GM12891 (cell line): ENCODE measurements at regions not wholly inside any gene's neighbourhood (a gene's known extent, or its start where the extent isn't known, plus 50 kb on each side); places are given as distances from the start of the nearest gene placed in this dataset.
"Not testable (repeated sequence)": the region's sequence is repeated elsewhere in the genome, so short reads cannot be mapped to it uniquely, and the experiment has no call there.

Experiments
- DNase-seq: peaks from one replicate; pipeline ENCODE4 v3.0.0; 2011; ENCODE audit warnings: low spot score; ENCODE audit not compliant: insufficient read length
- FAIRE-seq: peaks from 2 replicates; lab custom pipeline; 2011; peaks lifted over from hg19 to GRCh38; lab: Jason Lieb, UNC
- PAX5 ChIP-seq: IDR thresholded peaks from 2 replicates; pipeline ENCODE4 v1.6.1; 2011; ENCODE audit warnings: low read length, moderate library complexity, mild to moderate bottlenecking; ENCODE audit not compliant: insufficient read depth, severe bottlenecking
- POLR2A ChIP-seq: IDR thresholded peaks from 2 replicates; pipeline ENCODE4 v1.6.1; 2011; ENCODE audit warnings: low read depth, low read length, control low read depth
- POLR2AphosphoS5 ChIP-seq: IDR thresholded peaks from 2 replicates; pipeline ENCODE4 v1.6.1; 2011; ENCODE audit warnings: low read depth, low read length, control low read depth
- POU2F2 ChIP-seq: IDR thresholded peaks from 2 replicates; pipeline ENCODE4 v1.6.1; 2011; ENCODE audit warnings: low read depth, mild to moderate bottlenecking, control low read depth, low read length, moderate library complexity
- SPI1 ChIP-seq: IDR thresholded peaks from 2 replicates; pipeline ENCODE4 v1.6.1; 2011; ENCODE audit warnings: low read depth, low read length, control low read depth
- TAF1 ChIP-seq: IDR thresholded peaks from 2 replicates; pipeline ENCODE4 v1.6.1; 2011; ENCODE audit warnings: low read depth, low read length, control low read depth

- DNase-seq, FAIRE-seq: not testable (repeated sequence)
Observed at GRCh38 chr17:27365329-27365945, 71.5 kb downstream of the WSB1 start.

DNA sequence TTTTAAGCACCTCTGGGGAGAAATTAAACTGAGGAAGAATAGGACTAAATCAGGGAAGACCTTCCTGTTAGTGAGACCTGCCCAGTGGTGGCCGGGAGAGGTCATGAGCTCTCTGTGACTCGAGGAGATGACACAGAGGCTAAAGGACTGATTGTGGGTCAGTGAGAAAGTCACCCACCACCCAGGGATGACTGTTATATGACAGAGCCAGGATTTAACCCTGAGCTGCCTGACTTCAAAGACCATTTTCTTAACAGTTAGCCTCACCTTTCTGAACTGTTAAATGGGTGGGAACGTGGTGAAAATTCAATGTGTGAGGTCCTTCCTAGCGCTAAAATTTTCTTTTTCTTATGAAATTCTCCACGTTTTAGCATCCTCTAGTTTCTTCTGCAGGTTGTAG, 72.5 kb downstream of the WSB1 start:
- FAIRE-seq (no peak), DNase-seq (no peak)
- TF ChIP-seq PAX5: no peak
- no peak for TF ChIP-seq POU2F2
- TF ChIP-seq SPI1: no peak

GRCh38 chr17:27367121-27367981, 73.4 kb downstream of the WSB1 start:
- DNase-seq: no peak
- TF ChIP-seq POU2F2: no peak
- TF ChIP-seq POLR2A: no peak
- TF ChIP-seq TAF1: no peak
- TF ChIP-seq SPI1: no peak
- no peak for TF ChIP-seq POLR2AphosphoS5
- TF ChIP-seq PAX5: no peak
- no peak for FAIRE-seq

DNA sequence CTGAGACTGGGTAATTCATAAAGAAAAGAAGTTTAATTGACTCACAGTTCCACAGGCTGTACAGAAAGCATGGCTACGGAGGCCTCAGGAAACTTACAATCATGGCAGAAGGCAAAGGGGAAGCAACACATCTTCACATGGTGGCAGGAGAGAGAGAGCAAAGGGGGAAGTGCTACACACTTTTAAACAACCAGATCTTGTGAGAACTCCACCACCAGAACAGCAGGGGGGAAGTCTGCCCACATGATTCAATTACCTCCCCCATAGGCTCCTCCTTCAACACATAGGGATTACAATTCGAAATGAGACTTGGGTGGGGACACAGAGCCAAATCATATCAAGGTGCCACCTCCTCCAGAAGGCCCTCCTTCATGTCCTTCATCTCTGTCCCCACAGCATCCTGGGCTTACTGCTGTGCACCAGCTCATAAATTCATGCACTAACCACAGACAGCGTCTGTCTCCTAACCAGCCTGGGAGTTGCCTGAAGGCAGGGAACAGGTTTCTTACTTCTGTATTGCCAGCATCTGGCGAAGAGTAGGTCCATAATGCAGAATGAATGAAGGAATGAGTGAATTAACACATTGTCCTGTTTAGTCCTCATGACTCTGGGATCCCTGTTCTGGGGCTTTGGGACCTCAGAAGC, 74.4 kb downstream of the WSB1 start:
- DNase-seq (no peak), FAIRE-seq (no peak)
- no peak for TF ChIP-seq POLR2AphosphoS5

- no peak for DNase-seq
- FAIRE-seq: no peak
- no peak for TF ChIP-seq POLR2A
- TF ChIP-seq TAF1: no peak
- no peak for TF ChIP-seq POU2F2
- no peak for TF ChIP-seq SPI1
- no peak for TF ChIP-seq PAX5
- TF ChIP-seq POLR2AphosphoS5: no peak
Observed at GRCh38 chr17:27368980-27369379, 75.1 kb downstream of the WSB1 start.

GRCh38 chr17:27370776-27371175, 76.9 kb downstream of the WSB1 start:
- no peak for FAIRE-seq
- TF ChIP-seq POU2F2: no peak
- no peak for TF ChIP-seq POLR2AphosphoS5
- TF ChIP-seq PAX5: no peak
- TF ChIP-seq POLR2A: no peak
- TF ChIP-seq SPI1: no peak
- TF ChIP-seq TAF1: no peak
- no peak for DNase-seq

- FAIRE-seq, DNase-seq: not testable (repeated sequence)
Observed at GRCh38 chr17:27373695-27374094, 79.8 kb downstream of the WSB1 start.

- no peak for FAIRE-seq
- DNase-seq: no peak
- no peak for TF ChIP-seq PAX5
- no peak for TF ChIP-seq POU2F2
- TF ChIP-seq POLR2A: no peak
- TF ChIP-seq TAF1: no peak
- TF ChIP-seq POLR2AphosphoS5: no peak
Observed at GRCh38 chr17:27376637-27377547, 79.4 kb upstream of the KSR1 start.

DNA sequence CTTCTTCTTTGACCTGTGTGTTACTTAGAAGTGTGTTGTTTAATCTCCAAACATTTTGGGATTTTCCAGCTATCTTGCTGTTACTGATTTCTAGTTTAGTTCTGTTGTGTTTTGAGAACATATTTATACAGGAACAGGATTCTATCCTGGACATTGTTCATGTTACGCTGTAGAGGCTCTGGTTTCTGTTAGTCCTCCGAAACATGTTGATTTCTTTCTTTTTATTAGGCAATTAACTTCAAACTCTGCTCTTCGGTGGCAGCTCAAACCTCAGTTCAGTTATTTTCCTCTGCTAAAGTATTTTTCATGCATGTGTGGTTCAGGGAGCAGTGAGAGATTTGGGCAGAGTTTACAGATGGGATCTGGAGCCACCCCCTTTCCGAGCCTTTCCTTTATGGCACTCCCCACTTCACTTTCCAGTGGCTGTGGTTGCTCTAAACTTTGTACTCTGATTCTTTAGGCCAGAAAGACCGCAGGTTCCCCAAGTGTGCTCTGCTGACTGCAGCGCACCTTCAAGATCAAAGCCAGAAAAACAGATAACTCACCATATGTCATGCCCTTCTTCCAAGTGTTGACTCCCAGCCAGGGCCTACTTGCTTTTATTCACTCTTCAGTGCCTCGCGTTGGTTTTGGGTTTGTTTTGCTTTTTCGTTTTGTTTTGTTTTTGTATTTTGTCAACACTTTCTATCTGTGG, 77.6 kb upstream of the KSR1 start:
- FAIRE-seq (no peak), DNase-seq (no peak)
- TF ChIP-seq POLR2AphosphoS5: no peak
- no peak for TF ChIP-seq POU2F2
- no peak for TF ChIP-seq POLR2A
- TF ChIP-seq PAX5: no peak
- no peak for TF ChIP-seq SPI1
- TF ChIP-seq TAF1: no peak
